GM23338 (cell line): ENCODE measurements at regions not wholly inside any gene's neighbourhood (a gene's known extent, or its start where the extent isn't known, plus 50 kb on each side); places are given as distances from the start of the nearest gene placed in this dataset.

Source experiments
- ATAC-seq: fragments of 200-7000 bp; cut with Tn5 transposase; 3 replicates; pipeline ENCODE4 v1.9.1; 2020
- DNase-seq: peaks from one replicate; pipeline ENCODE4 v3.0.0-alpha.2; 2015; ENCODE audit warnings: low spot score
- H2AFZ ChIP-seq: fragments of 200-600 bp; sonication (generic); 2 replicates; pipeline ENCODE4 v1.8.0; 2016; ENCODE audit warnings: antibody characterized with exemption, mild to moderate bottlenecking, moderate library complexity
- H3F3A ChIP-seq: fragments of 200-600 bp; sonication (generic); replicated peaks from 2 replicates; pipeline ENCODE4 v1.8.0; 2017; ENCODE audit warnings: antibody characterized with exemption, mixed run types, low read depth
- H3K27ac ChIP-seq: fragments of 200-600 bp; sonication (generic); 2 replicates; pipeline ENCODE4 v1.6.1; 2016; ENCODE audit warnings: low read depth
- H3K27me3 ChIP-seq: fragments of 200-600 bp; sonication (generic); 2 replicates; pipeline ENCODE4 v1.8.0; 2016; ENCODE audit warnings: mild to moderate bottlenecking, mixed run types, moderate library complexity; ENCODE audit not compliant: insufficient read depth
- H3K36me3 ChIP-seq: fragments of 200-600 bp; sonication (generic); 2 replicates; pipeline ENCODE4 v1.8.0; 2016; ENCODE audit warnings: mild to moderate bottlenecking; ENCODE audit not compliant: insufficient read depth
- H3K4me1 ChIP-seq: fragments of 200-600 bp; sonication (generic); 2 replicates; pipeline ENCODE4 v1.8.0; 2016; ENCODE audit warnings: mild to moderate bottlenecking, moderate library complexity; ENCODE audit not compliant: insufficient read depth
- H3K4me2 ChIP-seq: fragments of 200-600 bp; sonication (generic); 2 replicates; pipeline ENCODE4 v1.7.1; 2017; ENCODE audit warnings: mixed run types
- H3K4me3 ChIP-seq: fragments of 200-600 bp; sonication (generic); 2 replicates; pipeline ENCODE4 v1.6.1; 2016; ENCODE audit warnings: mixed run types
- H3K79me2 ChIP-seq: fragments of 200-600 bp; sonication (generic); replicated peaks from 2 replicates; pipeline ENCODE4 v1.8.0; 2017; ENCODE audit warnings: mild to moderate bottlenecking; ENCODE audit not compliant: insufficient read depth
- H3K9me2 ChIP-seq: fragments of 200-600 bp; sonication (generic); 2 replicates; pipeline ENCODE4 v1.8.0; 2017; ENCODE audit not compliant: insufficient read depth
- H4K20me1 ChIP-seq: fragments of 200-600 bp; sonication (generic); replicated peaks from 2 replicates; pipeline ENCODE4 v1.8.0; 2017; ENCODE audit warnings: mild to moderate bottlenecking; ENCODE audit not compliant: insufficient read depth
- H3K27ac Mint-ChIP-seq: 2 replicates; pipeline ENCODE4 v1.8.0; 2020; ENCODE audit warnings: inconsistent platforms, mild to moderate bottlenecking, moderate library complexity, mixed read lengths
- H3K27me3 Mint-ChIP-seq: 3 replicates; pipeline ENCODE4 v1.8.0; 2022; ENCODE audit warnings: low read depth, mild to moderate bottlenecking, moderate library complexity, mixed read lengths, inconsistent platforms; ENCODE audit not compliant: insufficient read depth, poor library complexity
- H3K36me3 Mint-ChIP-seq: 3 replicates; pipeline ENCODE4 v1.8.0; 2021; ENCODE audit warnings: low read depth, mild to moderate bottlenecking, inconsistent platforms, moderate library complexity, mixed read lengths
- H3K4me1 Mint-ChIP-seq: 3 replicates; pipeline ENCODE4 v1.8.0; 2020; ENCODE audit warnings: mild to moderate bottlenecking, inconsistent platforms, mixed read lengths
- H3K4me3 Mint-ChIP-seq: 3 replicates; pipeline ENCODE4 v1.8.0; 2021; ENCODE audit warnings: moderate library complexity, mild to moderate bottlenecking, inconsistent platforms, mixed read lengths
- H3K9me3 Mint-ChIP-seq: 3 replicates; pipeline ENCODE4 v1.8.0; 2020; ENCODE audit warnings: moderate library complexity, mild to moderate bottlenecking, inconsistent platforms, mixed read lengths
- CTCF ChIP-seq, 2 experiments: fragments of 200-600 bp in 1 of 2; sonication (generic) in 1 of 2; conservative IDR thresholded peaks; 2 replicates each; pipeline versions ENCODE4 v1.5.1 to v1.6.1; 2016 to 2017; ENCODE audit warnings: antibody characterized with exemption in 2 of 2, low read depth in 2 of 2, mild to moderate bottlenecking in 2 of 2, moderate library complexity in 1 of 2
- ETS1 ChIP-seq: IDR thresholded peaks from 2 replicates; pipeline ENCODE4 v1.6.1; 2016; ENCODE audit warnings: antibody characterized with exemption
- JUNB ChIP-seq: IDR thresholded peaks from one replicate; pipeline ENCODE4 v1.6.1; 2016; ENCODE audit warnings: antibody characterized with exemption; ENCODE audit not compliant: unreplicated experiment
- POLR2AphosphoS5 ChIP-seq: IDR thresholded peaks from 2 replicates; pipeline ENCODE4 v1.6.1; 2016; ENCODE audit warnings: antibody characterized with exemption, low read depth

GRCh38 chr10:9205558-9205957 is 1151.1 kb downstream of the GATA3 start:
- Histone ChIP-seq H3K36me3 (no peaks in the 10 kb centered on the region), H4K20me1 (no peaks in the 10 kb centered on the region), H3K4me2 (no peak overlapping the region), H3K79me2 (no peaks in the 10 kb centered on the region), H3K27ac (no peak overlapping the region), H3F3A (no peaks in the 10 kb centered on the region), H3K4me1 (no peaks in the 10 kb centered on the region; the same call in 1 of the 2 replicates), H3K27me3 (no peaks in the 10 kb centered on the region), H3K9me2 (no peaks in the 10 kb centered on the region), H3K4me3 (no peak overlapping the region), H2AFZ (no peak overlapping the region)
- TF ChIP-seq JUNB = no peak
- Mint-ChIP-seq H3K27ac (no peak overlapping the region), H3K36me3 (no peaks in the 10 kb centered on the region), H3K4me1 (peaks cover 5% of the 10 kb centered on the region; the same call in 2 of the 3 replicates), H3K9me3 (no peaks in the 10 kb centered on the region), H3K4me3 (no peak overlapping the region), H3K27me3 (peaks cover 3% of the 10 kb centered on the region)
- DNase-seq (no peak), ATAC-seq (no peak)

GRCh38 chr10:9209105-9209798 is 1154.8 kb downstream of the GATA3 start:
- no peak overlapping the region for H3K4me3 Mint-ChIP-seq
- H3K79me2 ChIP-seq = no peaks in the 10 kb centered on the region
- peaks cover 5% of the 10 kb centered on the region; the same call in 1 of the 2 replicates for H3K4me1 ChIP-seq
- no peaks in the 10 kb centered on the region for H3K36me3 Mint-ChIP-seq
- no peaks in the 10 kb centered on the region for H3K9me2 ChIP-seq
- no peaks in the 10 kb centered on the region for H3K27me3 ChIP-seq
- no peaks in the 10 kb centered on the region for H3F3A ChIP-seq
- DNase-seq = peak; percentile 89
- H3K27ac Mint-ChIP-seq = no peak overlapping the region
- no peak overlapping the region for H2AFZ ChIP-seq
- TF ChIP-seq CTCF (conservative IDR thresholded peaks at IDR 0.05; ENCODE audit: low read depth in 2 of 2) (peak; percentile 86 to 93), ETS1 (no peak)
- no peaks in the 10 kb centered on the region for H3K36me3 ChIP-seq
- no peak overlapping the region for H3K27ac ChIP-seq
- H3K27me3 Mint-ChIP-seq = peaks cover 5% of the 10 kb centered on the region
- H3K4me3 ChIP-seq = no peak overlapping the region
- no peaks in the 10 kb centered on the region for H4K20me1 ChIP-seq
- peak; percentile 90 for ATAC-seq
- peaks cover 7% of the 10 kb centered on the region; the same call in 2 of the 3 replicates for H3K4me1 Mint-ChIP-seq
- H3K4me2 ChIP-seq = no peak overlapping the region
- H3K9me3 Mint-ChIP-seq = no peaks in the 10 kb centered on the region

GRCh38 chr10:9211228-9211627 is 1156.7 kb downstream of the GATA3 start:
- H3K9me2 ChIP-seq = no peaks in the 10 kb centered on the region
- TF ChIP-seq POLR2AphosphoS5 = no peak
- TF ChIP-seq CTCF (conservative IDR thresholded peaks at IDR 0.05; ENCODE audit: low read depth in 2 of 2) = peak; percentile 51 to 54
- H3F3A ChIP-seq = no peaks in the 10 kb centered on the region
- H3K4me2 ChIP-seq = peak overlapping the region; percentile 19; the same call in 1 of the 2 replicates
- Mint-ChIP-seq H3K9me3 (no peaks in the 10 kb centered on the region), H3K36me3 (no peaks in the 10 kb centered on the region), H3K4me1 (peaks cover 7% of the 10 kb centered on the region; the same call in 2 of the 3 replicates), H3K27me3 (peaks cover 3% of the 10 kb centered on the region), H3K4me3 (no peak overlapping the region), H3K27ac (no peak overlapping the region)
- no peaks in the 10 kb centered on the region for H3K27me3 ChIP-seq
- H3K27ac ChIP-seq = no peak overlapping the region
- peaks cover 5% of the 10 kb centered on the region; the same call in 1 of the 2 replicates for H3K4me1 ChIP-seq
- H3K79me2 ChIP-seq = no peaks in the 10 kb centered on the region
- H3K4me3 ChIP-seq = no peak overlapping the region
- H3K36me3 ChIP-seq = no peaks in the 10 kb centered on the region
- no peak overlapping the region for H2AFZ ChIP-seq
- H4K20me1 ChIP-seq = no peaks in the 10 kb centered on the region
- ATAC-seq (no peak; the same call in 2 of the 3 replicates), DNase-seq (peak; percentile 56)
